CD4-positive, alpha-beta memory T cell (primary cell): ENCODE measurements at regions not wholly inside any gene's neighbourhood (a gene's known extent, or its start where the extent isn't known, plus 50 kb on each side); places are given as distances from the start of the nearest gene placed in this dataset.

Experiments used
- CTCF ChIA-PET: fragments of 350-600 bp; sonication (Branson Sonifier 250); formaldehyde crosslinking; loops from one replicate; lab custom pipeline; 2021; ENCODE audit warnings: inconsistent platforms; ENCODE audit not compliant: partially characterized antibody; lab: Charles Lee
- POLR2A ChIA-PET: fragments of 350-600 bp; sonication (Branson Sonifier 250); formaldehyde crosslinking; loops from one replicate; lab custom pipeline; 2021; ENCODE audit not compliant: partially characterized antibody; lab: Charles Lee
- DNase-seq, 5 donors: peaks; one replicate each; pipeline versions ENCODE4 v3.0.0 to v3.0.0-alpha.2; 2020 to 2022; ENCODE audit warnings: mixed read lengths in 1 of 5
- H3K27ac ChIP-seq: one replicate; pipeline ENCODE4 v1.7.0; 2013; ENCODE audit warnings: low read depth, low read length
- H3K27me3 ChIP-seq: 2 replicates; pipeline ENCODE4 v1.7.0; 2013; ENCODE audit warnings: mild to moderate bottlenecking, low read length, moderate library complexity; ENCODE audit not compliant: insufficient read depth
- H3K36me3 ChIP-seq: 2 replicates; pipeline ENCODE4 v1.7.0; 2013; ENCODE audit warnings: mild to moderate bottlenecking, low read length, moderate library complexity; ENCODE audit not compliant: insufficient read depth
- H3K4me1 ChIP-seq: 2 replicates; pipeline ENCODE4 v1.7.0; 2013; ENCODE audit warnings: mild to moderate bottlenecking, low read length, moderate library complexity; ENCODE audit not compliant: insufficient read depth
- H3K4me3 ChIP-seq, 2 donors: one replicate each; pipeline ENCODE4 v1.7.0; 2013; ENCODE audit warnings: low read length in 2 of 2, mild to moderate bottlenecking in 1 of 2
- H3K9me3 ChIP-seq, 2 donors: one replicate each; pipeline ENCODE4 v1.7.0; 2013; ENCODE audit warnings: low read length in 2 of 2, control low read depth in 1 of 2; ENCODE audit not compliant: control insufficient read depth in 1 of 2
- H3K27ac Mint-ChIP-seq, 7 donors: one replicate each; pipeline ENCODE4 v1.8.0; 2020 to 2021; ENCODE audit warnings: mixed read lengths in 7 of 7, mild to moderate bottlenecking in 6 of 7, inconsistent platforms in 3 of 7, moderate library complexity in 3 of 7
- H3K27me3 Mint-ChIP-seq, 2 donors: one replicate each; pipeline ENCODE4 v1.8.0; 2020 to 2021; ENCODE audit warnings: mixed read lengths in 2 of 2
- H3K36me3 Mint-ChIP-seq, 2 donors: one replicate each; pipeline ENCODE4 v1.8.0; 2020 to 2021; ENCODE audit warnings: mixed read lengths in 2 of 2, inconsistent platforms in 1 of 2, mild to moderate bottlenecking in 1 of 2
- H3K4me1 Mint-ChIP-seq, 4 donors: one replicate each; pipeline ENCODE4 v1.8.0; 2020 to 2021; ENCODE audit warnings: mixed read lengths in 4 of 4, mild to moderate bottlenecking in 1 of 4
- H3K4me3 Mint-ChIP-seq, 8 donors: one replicate each; pipeline ENCODE4 v1.8.0; 2020 to 2021; ENCODE audit warnings: mixed read lengths in 8 of 8, mild to moderate bottlenecking in 7 of 8, moderate library complexity in 6 of 8, inconsistent platforms in 3 of 8
- H3K9me3 Mint-ChIP-seq, 8 donors: one replicate each; pipeline ENCODE4 v1.8.0; 2020 to 2021; ENCODE audit warnings: mixed read lengths in 8 of 8, mild to moderate bottlenecking in 5 of 8, inconsistent platforms in 3 of 8, moderate library complexity in 1 of 8
- intact Hi-C: fragments of 100-400 bp; cut with micrococcal nuclease; formaldehyde crosslinking; loops from one replicate; pipeline ENCODE4 v1.15.1; 2023

DNA sequence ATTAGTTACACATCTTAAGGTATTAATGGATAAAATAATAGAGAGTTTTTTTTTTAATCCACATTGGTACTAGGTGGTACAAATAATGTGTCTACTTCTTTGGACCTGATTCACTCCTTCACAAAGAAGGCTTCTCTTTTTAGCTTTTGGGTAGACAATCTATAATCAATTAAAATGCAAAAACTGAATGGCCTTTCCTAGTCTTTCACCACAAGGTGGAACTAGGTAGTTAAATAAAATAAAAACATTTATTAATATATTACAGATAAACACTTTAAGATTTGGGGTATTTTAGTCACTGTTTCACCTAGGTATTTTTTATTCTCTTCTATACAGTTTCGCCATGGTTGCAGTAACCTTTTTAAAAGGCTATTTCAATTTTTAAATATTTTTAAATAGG lies 68.3 kb upstream of the DST start:
- Mint-ChIP-seq H3K36me3 (no peaks in the 10 kb centered on the region), H3K4me1 (no peaks in the 10 kb centered on the region), H3K9me3 (no peaks in the 10 kb centered on the region), H3K4me3 (no peak overlapping the region), H3K27me3 (peaks cover 2 to 3% of the 10 kb centered on the region in 2 donors), H3K27ac (no peak overlapping the region)
- H3K4me1 ChIP-seq = no peaks in the 10 kb centered on the region
- no peak for DNase-seq
- CTCF ChIA-PET = interaction anchor here (1.5 to 2.0 kb wide), 2 partner anchors 10 to 13 kb away, joined by 4 to 6 read pairs; no protein-coding TSS in a partner anchor
- no peaks in the 10 kb centered on the region for H3K36me3 ChIP-seq
- POLR2A ChIA-PET = no interaction called here
- H3K9me3 ChIP-seq = no peaks in the 10 kb centered on the region
- no peaks in the 10 kb centered on the region for H3K27me3 ChIP-seq
- H3K27ac ChIP-seq = no peak overlapping the region
- no peak overlapping the region for H3K4me3 ChIP-seq
- intact Hi-C loops = no loop called here

DNA sequence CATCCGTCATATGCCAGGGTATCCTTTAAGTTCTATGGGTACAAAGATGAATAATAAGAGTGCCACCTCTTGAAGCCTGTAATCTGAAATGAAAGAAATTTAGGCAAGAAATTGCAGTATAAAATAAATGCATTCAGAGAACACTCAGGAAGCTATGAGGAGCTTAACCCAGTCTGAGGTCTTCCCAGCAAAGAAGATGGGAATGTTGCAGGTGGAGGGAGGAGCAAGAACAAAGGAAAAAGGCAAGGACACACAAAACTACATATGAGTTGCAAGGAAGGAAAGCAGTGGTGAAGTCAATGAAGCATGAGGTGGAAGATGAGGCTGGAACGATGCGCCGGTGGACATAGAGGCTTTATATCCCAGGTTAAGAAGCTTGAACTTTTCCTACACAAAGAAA lies 67.0 kb upstream of the DST start:
- ChIA-PET CTCF (interaction anchor here (0.8 to 2.4 kb wide), 5 partner anchors 9 to 311 kb away, joined by 3 to 8 read pairs (median 4); no protein-coding TSS in a partner anchor), POLR2A (no interaction called here)
- Mint-ChIP-seq H3K9me3 (no peaks in the 10 kb centered on the region), H3K4me3 (no peak overlapping the region), H3K4me1 (no peaks in the 10 kb centered on the region), H3K36me3 (no peaks in the 10 kb centered on the region), H3K27me3 (peaks cover 2 to 3% of the 10 kb centered on the region in 2 donors), H3K27ac (peak overlapping the region in 2 of 7 donors; percentile 8 to 21)
- Histone ChIP-seq H3K27me3 (no peaks in the 10 kb centered on the region), H3K4me3 (no peak overlapping the region), H3K36me3 (no peaks in the 10 kb centered on the region), H3K4me1 (no peaks in the 10 kb centered on the region), H3K27ac (no peak overlapping the region), H3K9me3 (no peaks in the 10 kb centered on the region)
- DNase-seq = no peak
- intact Hi-C loops = loop anchor here (2.0 kb wide), 1 partner anchor 143 kb away; no protein-coding TSS in a partner anchor

- Mint-ChIP-seq H3K27me3 (peaks cover 2 to 3% of the 10 kb centered on the region in 2 donors), H3K9me3 (no peaks in the 10 kb centered on the region), H3K27ac (no peak overlapping the region), H3K4me3 (no peak overlapping the region), H3K36me3 (no peaks in the 10 kb centered on the region), H3K4me1 (no peaks in the 10 kb centered on the region)
- H3K27ac ChIP-seq = no peak overlapping the region
- no peaks in the 10 kb centered on the region for H3K9me3 ChIP-seq
- intact Hi-C loops = loop anchor here (2.0 kb wide), 1 partner anchor 144 kb away; no protein-coding TSS in a partner anchor
- peak in 1 of 5 donors; percentile 18 for DNase-seq
- ChIA-PET POLR2A (no interaction called here), CTCF (interaction anchor here (1.4 to 2.4 kb wide), 3 partner anchors 8 to 142 kb away, joined by 4 to 8 read pairs (median 5); no protein-coding TSS in a partner anchor)
- H3K4me1 ChIP-seq = no peaks in the 10 kb centered on the region
- H3K27me3 ChIP-seq = no peaks in the 10 kb centered on the region
- no peaks in the 10 kb centered on the region for H3K36me3 ChIP-seq
- H3K4me3 ChIP-seq = no peak overlapping the region
These were observed 66.3 kb upstream of the DST start for GRCh38 chr6:56708810-56709597.

DNA sequence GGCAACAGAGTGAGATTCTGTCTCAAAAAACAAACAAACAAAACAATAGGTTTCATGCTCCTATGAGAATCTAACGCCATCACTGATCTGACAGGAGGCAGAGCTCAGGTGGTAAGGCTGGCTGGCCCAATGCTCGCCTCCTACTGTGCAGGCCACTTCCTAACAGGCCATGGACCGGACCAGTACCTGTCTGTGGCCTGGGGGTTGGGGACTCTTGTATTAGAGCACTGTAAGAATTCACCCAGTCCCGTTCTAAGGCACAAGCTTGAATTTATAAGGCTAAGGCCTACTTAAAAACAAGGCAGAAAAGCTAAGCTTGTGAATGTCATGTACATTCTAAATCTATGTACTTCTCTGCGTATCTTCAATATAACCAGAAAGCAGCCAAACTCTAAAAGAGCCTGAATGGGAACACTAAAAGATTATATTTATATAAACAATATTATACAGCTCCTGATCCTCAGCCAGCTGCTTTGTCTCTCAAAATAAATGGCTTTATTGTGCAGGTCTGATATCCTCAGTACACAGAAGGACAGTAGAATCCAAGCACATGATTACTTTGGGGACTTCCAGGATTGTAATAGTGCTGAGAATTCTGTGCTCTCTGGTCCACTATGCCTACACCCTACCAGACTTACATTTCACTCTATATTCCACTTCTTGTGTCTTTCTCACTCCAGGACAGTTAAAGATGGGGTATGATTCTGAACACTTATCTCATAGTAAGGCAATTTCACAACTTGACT lies 64.5 kb upstream of the DST start:
- H3K4me1 ChIP-seq = no peaks in the 10 kb centered on the region
- Mint-ChIP-seq H3K9me3 (no peaks in the 10 kb centered on the region), H3K4me3 (peak overlapping the region in 1 of 8 donors; percentile 57), H3K27ac (no peak overlapping the region), H3K36me3 (no peaks in the 10 kb centered on the region), H3K4me1 (no peaks in the 10 kb centered on the region), H3K27me3 (peaks cover 2 to 3% of the 10 kb centered on the region in 2 donors)
- POLR2A ChIA-PET = no interaction called here
- H3K9me3 ChIP-seq = no peaks in the 10 kb centered on the region
- no peaks in the 10 kb centered on the region for H3K36me3 ChIP-seq
- H3K4me3 ChIP-seq = no peak overlapping the region
- intact Hi-C loops = no loop called here
- H3K27me3 ChIP-seq = no peaks in the 10 kb centered on the region
- DNase-seq = no peak
- no peak overlapping the region for H3K27ac ChIP-seq
- CTCF ChIA-PET = no interaction called here

- Histone ChIP-seq H3K4me3 (no peak overlapping the region), H3K27ac (no peak overlapping the region), H3K4me1 (no peaks in the 10 kb centered on the region), H3K27me3 (no peaks in the 10 kb centered on the region), H3K9me3 (no peaks in the 10 kb centered on the region), H3K36me3 (no peaks in the 10 kb centered on the region)
- intact Hi-C loops = loop anchor here (1.0 kb wide), 1 partner anchor 340 kb away; no protein-coding TSS in a partner anchor
- DNase-seq = no peak
- ChIA-PET POLR2A (no interaction called here), CTCF (interaction anchor here (1.2 to 1.4 kb wide), 2 partner anchors 10 to 11 kb away, joined by 3 to 4 read pairs; no protein-coding TSS in a partner anchor)
- Mint-ChIP-seq H3K27me3 (peaks cover 0 to 1% of the 10 kb centered on the region in 2 donors), H3K4me3 (no peak overlapping the region), H3K4me1 (no peaks in the 10 kb centered on the region), H3K27ac (no peak overlapping the region), H3K36me3 (no peaks in the 10 kb centered on the region), H3K9me3 (peaks cover 0 to 1% (median 0%) of the 10 kb centered on the region in 8 donors)
These were observed 56.5 kb upstream of the DST start for GRCh38 chr6:56699066-56699654.

DNA sequence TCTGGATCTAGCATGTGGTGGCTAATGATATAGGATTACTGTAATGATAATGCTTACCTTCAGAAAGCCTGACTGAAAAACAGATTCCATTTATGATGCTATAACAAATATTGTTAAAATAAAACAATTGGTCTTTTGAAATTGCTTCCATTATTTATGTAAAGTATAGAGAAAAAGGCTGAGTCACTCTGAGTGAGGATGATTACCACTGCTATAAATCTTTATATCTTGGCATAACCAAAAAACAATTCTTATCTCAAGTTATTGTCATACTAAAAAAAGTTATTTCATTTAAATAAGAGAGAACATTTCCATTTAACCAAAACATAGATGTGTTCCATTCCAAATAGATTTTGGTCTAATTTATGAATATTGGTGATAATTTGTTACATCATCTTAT lies 53.0 kb upstream of the DST start:
- DNase-seq = no peak
- H3K27me3 Mint-ChIP-seq = no peaks in the 10 kb centered on the region
- H3K4me1 ChIP-seq = no peaks in the 10 kb centered on the region
- intact Hi-C loops = no loop called here
- H3K9me3 Mint-ChIP-seq = peaks cover 0 to 1% (median 0%) of the 10 kb centered on the region in 8 donors
- no peak overlapping the region for H3K27ac Mint-ChIP-seq
- H3K27ac ChIP-seq = no peak overlapping the region
- no peaks in the 10 kb centered on the region for H3K4me1 Mint-ChIP-seq
- no peak overlapping the region for H3K4me3 Mint-ChIP-seq
- no peaks in the 10 kb centered on the region for H3K36me3 ChIP-seq
- POLR2A ChIA-PET = no interaction called here
- H3K27me3 ChIP-seq = no peaks in the 10 kb centered on the region
- H3K4me3 ChIP-seq = no peak overlapping the region
- no peaks in the 10 kb centered on the region for H3K9me3 ChIP-seq
- no peaks in the 10 kb centered on the region for H3K36me3 Mint-ChIP-seq
- CTCF ChIA-PET = no interaction called here

- Histone ChIP-seq H3K27me3 (no peaks in the 10 kb centered on the region), H3K27ac (no peak overlapping the region), H3K9me3 (no peaks in the 10 kb centered on the region), H3K36me3 (no peaks in the 10 kb centered on the region), H3K4me3 (no peak overlapping the region), H3K4me1 (no peaks in the 10 kb centered on the region)
- no peak overlapping the region for H3K4me3 Mint-ChIP-seq
- ChIA-PET POLR2A (no interaction called here), CTCF (no interaction called here)
- H3K36me3 Mint-ChIP-seq = no peaks in the 10 kb centered on the region
- H3K4me1 Mint-ChIP-seq = no peaks in the 10 kb centered on the region
- no peaks in the 10 kb centered on the region for H3K27me3 Mint-ChIP-seq
- no peak overlapping the region for H3K27ac Mint-ChIP-seq
- intact Hi-C loops = no loop called here
- H3K9me3 Mint-ChIP-seq = peaks cover 0 to 1% (median 0%) of the 10 kb centered on the region in 8 donors
- DNase-seq = no peak
These were observed 51.3 kb upstream of the DST start for GRCh38 chr6:56694002-56694401.
